ENCODE measurements at regions not wholly inside any gene's neighbourhood (a gene's known extent, or its start where the extent isn't known, plus 50 kb on each side); places are given as distances from the start of the nearest gene placed in this dataset.

DNA sequence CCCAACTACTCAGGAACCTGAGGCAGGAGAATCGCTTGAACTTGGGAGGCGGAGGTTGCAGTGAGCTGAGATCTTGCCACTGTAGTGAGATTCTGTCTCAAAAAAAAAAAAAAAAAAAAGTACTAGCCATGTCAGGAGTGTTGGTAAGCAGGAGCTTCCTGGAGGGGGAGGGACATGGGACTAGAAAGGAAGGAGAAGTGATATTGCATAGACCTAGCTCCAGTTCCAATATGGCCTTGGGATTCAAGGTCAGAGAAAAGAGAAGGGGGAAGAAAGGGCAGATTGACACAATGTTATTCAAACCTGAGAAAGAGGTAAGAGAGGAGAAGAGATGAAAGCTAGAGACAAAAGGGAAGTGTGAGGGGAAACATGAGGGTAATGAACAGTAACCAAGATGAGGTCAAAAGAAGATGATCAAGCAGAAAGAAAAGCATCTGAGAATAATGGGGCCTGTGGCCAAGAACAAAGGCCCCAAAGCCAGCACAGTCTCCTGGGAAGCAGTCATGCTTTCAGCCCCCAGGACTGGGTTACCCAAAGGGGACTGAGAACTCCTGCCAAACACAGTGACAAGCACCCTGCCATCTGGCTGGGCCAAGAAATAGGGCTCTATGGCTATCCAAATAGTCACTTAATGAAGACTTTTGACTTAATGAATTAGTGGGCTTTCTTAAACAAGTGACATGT, 51.7 kb upstream of the FTH1 start:
- no peaks in the 10 kb centered on the region for H3K4me1 ChIP-seq
- peaks cover 4 to 12% of the 10 kb centered on the region in 2 donors for H3K9me3 ChIP-seq
- DNase-seq (ENCODE audit: low spot score): no peak
- no peak overlapping the region for H3K4me3 ChIP-seq
- H3K27ac ChIP-seq: no peak overlapping the region
- TF ChIP-seq, protein P1, sequence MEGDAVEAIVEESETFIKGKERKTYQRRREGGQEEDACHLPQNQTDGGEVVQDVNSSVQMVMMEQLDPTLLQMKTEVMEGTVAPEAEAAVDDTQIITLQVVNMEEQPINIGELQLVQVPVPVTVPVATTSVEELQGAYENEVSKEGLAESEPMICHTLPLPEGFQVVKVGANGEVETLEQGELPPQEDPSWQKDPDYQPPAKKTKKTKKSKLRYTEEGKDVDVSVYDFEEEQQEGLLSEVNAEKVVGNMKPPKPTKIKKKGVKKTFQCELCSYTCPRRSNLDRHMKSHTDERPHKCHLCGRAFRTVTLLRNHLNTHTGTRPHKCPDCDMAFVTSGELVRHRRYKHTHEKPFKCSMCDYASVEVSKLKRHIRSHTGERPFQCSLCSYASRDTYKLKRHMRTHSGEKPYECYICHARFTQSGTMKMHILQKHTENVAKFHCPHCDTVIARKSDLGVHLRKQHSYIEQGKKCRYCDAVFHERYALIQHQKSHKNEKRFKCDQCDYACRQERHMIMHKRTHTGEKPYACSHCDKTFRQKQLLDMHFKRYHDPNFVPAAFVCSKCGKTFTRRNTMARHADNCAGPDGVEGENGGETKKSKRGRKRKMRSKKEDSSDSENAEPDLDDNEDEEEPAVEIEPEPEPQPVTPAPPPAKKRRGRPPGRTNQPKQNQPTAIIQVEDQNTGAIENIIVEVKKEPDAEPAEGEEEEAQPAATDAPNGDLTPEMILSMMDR (IDR thresholded peaks at IDR 0.05): no peak
- H3K36me3 ChIP-seq: no peaks in the 10 kb centered on the region
- H3K27me3 ChIP-seq: no peaks in the 10 kb centered on the region

DNA sequence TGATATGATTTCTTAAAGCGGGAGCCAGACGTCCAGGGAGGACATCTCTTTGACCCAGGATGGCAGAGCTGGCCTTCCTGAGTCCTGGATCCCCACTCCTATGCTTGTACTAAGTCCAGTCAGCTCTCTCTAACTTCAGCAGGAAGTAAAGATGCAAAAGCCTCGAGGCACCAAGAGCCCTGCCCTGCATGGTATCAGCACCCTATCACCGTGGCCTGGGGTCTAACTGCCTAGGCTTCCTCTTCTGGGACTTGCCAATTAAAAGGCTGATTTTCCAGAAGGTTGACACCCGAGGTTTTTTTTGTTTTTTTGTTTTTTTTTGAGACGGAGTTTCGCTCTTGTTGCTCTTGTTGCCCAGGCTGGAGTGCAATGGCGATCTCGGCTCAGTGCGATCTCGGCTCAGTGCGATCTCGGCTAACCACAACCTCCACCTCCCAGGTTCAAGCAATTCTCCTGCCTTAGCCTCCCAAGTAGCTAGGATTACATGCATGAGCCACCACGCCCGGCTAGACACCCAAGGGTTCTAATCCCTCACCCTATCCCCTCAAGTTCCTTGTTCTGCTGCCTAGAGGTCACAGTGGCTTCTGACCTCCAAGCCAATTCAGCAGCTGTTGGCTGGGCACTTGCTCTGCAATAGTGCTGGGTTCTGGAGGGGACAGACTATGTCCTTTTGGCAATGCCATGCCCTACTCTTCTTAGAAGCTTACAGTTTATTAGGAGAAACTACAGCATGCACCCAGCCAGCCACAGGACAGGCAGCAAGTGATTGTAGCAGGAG, 50.6 kb upstream of the FTH1 start:
- H3K9me3 ChIP-seq: peaks cover 4 to 12% of the 10 kb centered on the region in 2 donors
- no peaks in the 10 kb centered on the region for H3K4me1 ChIP-seq
- TF ChIP-seq, protein P1 (IDR thresholded peaks at IDR 0.05): no peak
- no peak overlapping the region for H3K27ac ChIP-seq
- H3K4me3 ChIP-seq: no peak overlapping the region
- DNase-seq (ENCODE audit: low spot score): no peak
- H3K27me3 ChIP-seq: no peaks in the 10 kb centered on the region
- H3K36me3 ChIP-seq: no peaks in the 10 kb centered on the region

Data from right atrium auricular region (tissue), 2 donors.